ENCODE measurements at regions not wholly inside any gene's neighbourhood (a gene's known extent, or its start where the extent isn't known, plus 50 kb on each side); places are given as distances from the start of the nearest gene placed in this dataset.
"Not testable (repeated sequence)": the region's sequence is repeated elsewhere in the genome, so short reads cannot be mapped to it uniquely, and the experiment has no call there.

DNA sequence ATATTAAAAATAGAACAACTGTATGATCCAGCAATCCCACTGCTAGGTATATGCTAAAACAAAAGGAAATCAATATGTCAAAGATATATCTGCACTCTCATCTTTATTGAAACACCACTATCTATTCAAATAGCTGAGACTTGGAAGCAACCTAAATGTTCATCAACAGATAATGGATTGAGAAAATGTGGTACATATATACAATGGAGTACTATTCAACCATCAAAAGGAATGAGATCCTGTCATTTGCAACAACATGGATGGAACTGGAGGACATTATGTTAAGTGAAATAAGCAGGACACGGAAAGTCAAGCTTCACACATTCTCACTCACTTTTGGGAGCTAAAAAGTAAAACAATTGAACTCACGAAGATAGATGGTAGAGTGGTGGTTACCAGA lies 610.1 kb upstream of the SEMA3D start:
- no peak overlapping the region for H3K27ac ChIP-seq (ENCODE audit: control insufficient read depth, insufficient read depth, low read length)
- dilution Hi-C loops (cut with MboI; ENCODE audit: extremely low pct_ligation_motif_present, low sequenced_read_pairs) = no loop called here
- no peaks in the 10 kb centered on the region for H3K9me1 ChIP-seq (ENCODE audit: control insufficient read depth, extremely low read depth, insufficient read depth, low read length)
- no peaks in the 10 kb centered on the region for H3K79me2 ChIP-seq (ENCODE audit: control insufficient read depth, insufficient read depth, low read length)
- no peak overlapping the region for H2AFZ ChIP-seq (ENCODE audit: control insufficient read depth, low read length)
- no peak overlapping the region for H3K4me2 ChIP-seq (ENCODE audit: control insufficient read depth, extremely low read depth, insufficient read depth, low read depth, low read length)
- H4K20me1 ChIP-seq (ENCODE audit: control insufficient read depth, extremely low read depth, insufficient read depth, low read length) = no peaks in the 10 kb centered on the region
- H3K36me3 ChIP-seq (ENCODE audit: control insufficient read depth in 2 of 2, extremely low read depth in 1 of 2, insufficient read depth in 2 of 2, low read length in 2 of 2) = no peaks in the 10 kb centered on the region
- DNase-seq (ENCODE audit: low read depth, low spot score) (no peak), FAIRE-seq (no peak)
- no peaks in the 10 kb centered on the region for H3K9me3 ChIP-seq (ENCODE audit: control insufficient read depth, low read depth, low read length)
- H3K27me3 ChIP-seq (ENCODE audit: control insufficient read depth, extremely low read depth, insufficient read depth, low read length) = no peaks in the 10 kb centered on the region
- H3K4me3 ChIP-seq (ENCODE audit: control insufficient read depth in 2 of 3, extremely low read depth in 1 of 3, insufficient read depth in 2 of 3, low read depth in 1 of 3, low read length in 3 of 3) = no peak overlapping the region
- no peak for TF ChIP-seq CTCF (optimal IDR thresholded peaks at IDR 0.05 in 1 of 3, IDR thresholded peaks at IDR 0.05 in 1 of 3, conservative IDR thresholded peaks at IDR 0.05 in 1 of 3; ENCODE audit: extremely low read depth in 1 of 3, insufficient read depth in 2 of 3, low read length in 3 of 3)
- TF ChIP-seq EZH2 (IDR thresholded peaks at IDR 0.05; ENCODE audit: low read length) = no peak
- H3K9ac ChIP-seq (ENCODE audit: control insufficient read depth, extremely low read depth, insufficient read depth, low read length) = no peak overlapping the region
- no peaks in the 10 kb centered on the region for H3K4me1 ChIP-seq (ENCODE audit: control insufficient read depth, extremely low read depth, insufficient read depth, low read length)

DNA sequence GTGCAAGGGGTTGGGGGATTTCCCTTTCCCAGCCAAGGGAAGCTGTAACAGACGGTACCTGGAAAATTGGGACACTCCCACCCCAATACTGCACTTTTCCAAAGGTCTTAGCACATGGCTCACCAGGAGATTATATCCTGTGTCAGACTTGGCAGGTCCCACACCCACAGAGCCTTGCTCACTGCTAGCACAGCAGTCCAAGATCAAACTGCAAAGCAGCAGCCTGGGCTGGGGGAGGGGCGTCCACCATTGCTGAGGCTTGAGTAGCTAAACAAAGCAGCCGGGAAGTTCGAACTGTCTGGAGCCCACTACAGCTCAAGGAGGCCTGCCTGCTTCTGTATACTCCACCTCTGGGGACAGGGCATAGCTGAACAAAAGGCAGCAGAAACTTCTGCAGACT lies 604.2 kb upstream of the SEMA3D start:
- H3K9me3 ChIP-seq (ENCODE audit: control insufficient read depth, low read depth, low read length); H3K4me1 ChIP-seq (ENCODE audit: control insufficient read depth, extremely low read depth, insufficient read depth, low read length); dilution Hi-C loops (cut with MboI; ENCODE audit: extremely low pct_ligation_motif_present, low sequenced_read_pairs); H3K4me2 ChIP-seq (ENCODE audit: control insufficient read depth, extremely low read depth, insufficient read depth, low read depth, low read length); H2AFZ ChIP-seq (ENCODE audit: control insufficient read depth, low read length); H3K79me2 ChIP-seq (ENCODE audit: control insufficient read depth, insufficient read depth, low read length); H3K27me3 ChIP-seq (ENCODE audit: control insufficient read depth, extremely low read depth, insufficient read depth, low read length); H4K20me1 ChIP-seq (ENCODE audit: control insufficient read depth, extremely low read depth, insufficient read depth, low read length); H3K9ac ChIP-seq (ENCODE audit: control insufficient read depth, extremely low read depth, insufficient read depth, low read length); H3K27ac ChIP-seq (ENCODE audit: control insufficient read depth, insufficient read depth, low read length); DNase-seq (ENCODE audit: low read depth, low spot score); H3K9me1 ChIP-seq (ENCODE audit: control insufficient read depth, extremely low read depth, insufficient read depth, low read length); FAIRE-seq; H3K36me3 ChIP-seq (ENCODE audit: control insufficient read depth in 2 of 2, extremely low read depth in 1 of 2, insufficient read depth in 2 of 2, low read length in 2 of 2); H3K4me3 ChIP-seq (ENCODE audit: control insufficient read depth in 2 of 3, extremely low read depth in 1 of 3, insufficient read depth in 2 of 3, low read depth in 1 of 3, low read length in 3 of 3): not testable (repeated sequence)

DNA sequence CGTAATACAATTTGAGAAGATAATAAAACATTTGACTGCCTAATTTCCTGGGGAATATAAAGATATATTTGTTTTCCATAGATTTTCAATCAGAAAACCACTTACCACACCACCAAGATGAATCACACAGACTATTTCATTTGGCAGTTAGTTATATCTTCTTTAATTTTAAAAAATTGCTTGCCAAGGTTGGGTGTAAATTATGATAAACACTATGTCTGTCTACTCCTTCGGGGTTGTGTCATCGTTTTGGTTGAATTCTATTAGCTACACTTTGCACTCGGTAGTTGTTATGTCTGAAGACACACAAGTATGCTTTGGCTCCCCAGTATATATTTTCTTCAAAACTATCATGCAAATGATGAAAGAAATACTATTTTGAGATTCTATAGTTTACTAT lies 594.8 kb upstream of the SEMA3D start:
- DNase-seq (ENCODE audit: low read depth, low spot score) (no peak), FAIRE-seq (no peak)
- H3K9ac ChIP-seq (ENCODE audit: control insufficient read depth, extremely low read depth, insufficient read depth, low read length) = no peak overlapping the region
- H3K27me3 ChIP-seq (ENCODE audit: control insufficient read depth, extremely low read depth, insufficient read depth, low read length) = no peaks in the 10 kb centered on the region
- H3K27ac ChIP-seq (ENCODE audit: control insufficient read depth, insufficient read depth, low read length) = no peak overlapping the region
- no peaks in the 10 kb centered on the region for H4K20me1 ChIP-seq (ENCODE audit: control insufficient read depth, extremely low read depth, insufficient read depth, low read length)
- dilution Hi-C loops (cut with MboI; ENCODE audit: extremely low pct_ligation_motif_present, low sequenced_read_pairs) = no loop called here
- no peaks in the 10 kb centered on the region for H3K9me3 ChIP-seq (ENCODE audit: control insufficient read depth, low read depth, low read length)
- no peaks in the 10 kb centered on the region for H3K4me1 ChIP-seq (ENCODE audit: control insufficient read depth, extremely low read depth, insufficient read depth, low read length)
- no peaks in the 10 kb centered on the region for H3K9me1 ChIP-seq (ENCODE audit: control insufficient read depth, extremely low read depth, insufficient read depth, low read length)
- no peak overlapping the region for H3K4me2 ChIP-seq (ENCODE audit: control insufficient read depth, extremely low read depth, insufficient read depth, low read depth, low read length)
- no peaks in the 10 kb centered on the region for H3K36me3 ChIP-seq (ENCODE audit: control insufficient read depth in 2 of 2, extremely low read depth in 1 of 2, insufficient read depth in 2 of 2, low read length in 2 of 2)
- H3K4me3 ChIP-seq (ENCODE audit: control insufficient read depth in 2 of 3, extremely low read depth in 1 of 3, insufficient read depth in 2 of 3, low read depth in 1 of 3, low read length in 3 of 3) = no peak overlapping the region
- TF ChIP-seq EZH2 (IDR thresholded peaks at IDR 0.05; ENCODE audit: low read length) (no peak), CTCF (optimal IDR thresholded peaks at IDR 0.05 in 1 of 3, IDR thresholded peaks at IDR 0.05 in 1 of 3, conservative IDR thresholded peaks at IDR 0.05 in 1 of 3; ENCODE audit: extremely low read depth in 1 of 3, insufficient read depth in 2 of 3, low read length in 3 of 3) (no peak)
- H3K79me2 ChIP-seq (ENCODE audit: control insufficient read depth, insufficient read depth, low read length) = no peaks in the 10 kb centered on the region
- no peak overlapping the region for H2AFZ ChIP-seq (ENCODE audit: control insufficient read depth, low read length)

Measured in keratinocyte (primary cell).